ENCODE measurements at regions not wholly inside any gene's neighbourhood (a gene's known extent, or its start where the extent isn't known, plus 50 kb on each side); places are given as distances from the start of the nearest gene placed in this dataset.

- TF ChIP-seq CTCF (IDR thresholded peaks at IDR 0.05) (no peak), POLR2A (IDR thresholded peaks at IDR 0.05) (no peak)
Measured at GRCh38 chr3:186481526-186481925, 62.7 kb downstream of the CRYGS start.
